Panc1 (cell line): ENCODE measurements at regions not wholly inside any gene's neighbourhood (a gene's known extent, or its start where the extent isn't known, plus 50 kb on each side); places are given as distances from the start of the nearest gene placed in this dataset.

Experiments used
- ATAC-seq: fragments of 200-7000 bp; cut with Tn5 transposase; 2 replicates; pipeline ENCODE4 v1.9.1; 2020; ENCODE audit warnings: mild to moderate bottlenecking, moderate library complexity
- BruUV-seq: library from RNA; stranded (reverse); fragments of 400-500 nt; replicated peaks from 2 replicates; lab custom pipeline; 2021; lab: Mats Ljungman, UMichigan
- CTCF ChIA-PET: fragments of 300-600 bp; sonication (Branson Sonifier 250); formaldehyde crosslinking; loops from one replicate; lab custom pipeline; 2022; ENCODE audit warnings: antibody characterized with exemption; lab: Charles Lee
- POLR2A ChIA-PET: fragments of 300-600 bp; sonication (Branson Sonifier 250); formaldehyde crosslinking; loops from one replicate; lab custom pipeline; 2022; ENCODE audit warnings: antibody characterized with exemption; lab: Charles Lee
- DNase-seq: peaks from one replicate; pipeline ENCODE4 v3.0.0-alpha.2; 2010; ENCODE audit warnings: low read depth, low spot score
- H3K27ac ChIP-seq: 2 replicates; pipeline ENCODE4 v1.5.1; 2011; ENCODE audit warnings: mild to moderate bottlenecking, low read length, inconsistent platforms
- H3K27me3 ChIP-seq: fragments of 200-500 bp; sonication (Bioruptor generic); 2 replicates; pipeline ENCODE4 v1.6.0; 2014; ENCODE audit warnings: low read length, inconsistent platforms; ENCODE audit not compliant: control insufficient read depth, insufficient read depth
- H3K36me3 ChIP-seq: fragments of 200-500 bp; sonication (Bioruptor generic); 2 replicates; pipeline ENCODE4 v1.5.1; 2014; ENCODE audit warnings: inconsistent platforms, mild to moderate bottlenecking, low read length, moderate library complexity; ENCODE audit not compliant: control insufficient read depth, insufficient read depth
- H3K4me1 ChIP-seq: 2 replicates; pipeline ENCODE4 v1.5.1; 2011; ENCODE audit warnings: inconsistent platforms, mild to moderate bottlenecking, low read length, moderate library complexity; ENCODE audit not compliant: control insufficient read depth, insufficient read depth
- H3K4me3 ChIP-seq, 2 experiments: 2 replicates each; pipeline ENCODE4 v1.5.1; 2011 to 2012; ENCODE audit warnings: low read depth in 2 of 2, low read length in 2 of 2, mild to moderate bottlenecking in 2 of 2, inconsistent platforms in 1 of 2, moderate library complexity in 1 of 2
- H3K9me3 ChIP-seq: fragments of 200-500 bp; sonication (Bioruptor generic); 2 replicates; pipeline ENCODE4 v1.5.1; 2014; ENCODE audit warnings: low read depth, mild to moderate bottlenecking, inconsistent platforms, low read length, moderate library complexity; ENCODE audit not compliant: control insufficient read depth, insufficient read depth
- POLR2AphosphoS5 ChIP-seq: IDR thresholded peaks from 2 replicates; pipeline ENCODE4 v1.6.1; 2012; ENCODE audit warnings: mild to moderate bottlenecking, low read depth, low read length, moderate library complexity
- SIN3A ChIP-seq: IDR thresholded peaks from 2 replicates; pipeline ENCODE4 v1.6.1; 2012; ENCODE audit warnings: low read depth, mild to moderate bottlenecking, low read length, moderate library complexity, borderline replicate concordance; ENCODE audit not compliant: insufficient read depth
- TCF7L2 ChIP-seq: IDR thresholded peaks from 2 replicates; pipeline ENCODE4 v1.6.1; 2011; ENCODE audit warnings: mild to moderate bottlenecking, low read depth, low read length, inconsistent platforms
- in situ Hi-C: cut with HindIII; loops from 2 replicates; pipeline ENCODE4 v1.10.0; 2016; ENCODE audit warnings: low sequenced_read_pairs, low pct_unique_long_range_greater_than_20kb
- intact Hi-C: fragments of 100-400 bp; cut with micrococcal nuclease; formaldehyde crosslinking; loops from one replicate; pipeline ENCODE4 v1.10.0; 2022; ENCODE audit not compliant: unreplicated experiment
- TF ChIP-seq, protein P1 (sequence below): fragments of 450-650 bp; IDR thresholded peaks from 2 replicates; pipeline ENCODE4 v1.5.1; 2017; ENCODE audit warnings: mild to moderate bottlenecking
- TF ChIP-seq, protein P2 (sequence below), 2 experiments: IDR thresholded peaks; 2 replicates each; pipeline ENCODE4 v1.6.1; 2011 to 2012; ENCODE audit warnings: low read depth in 2 of 2, control low read depth in 1 of 2, low read length in 1 of 2, mild to moderate bottlenecking in 1 of 2, moderate library complexity in 1 of 2; ENCODE audit not compliant: insufficient read depth in 1 of 2

DNA sequence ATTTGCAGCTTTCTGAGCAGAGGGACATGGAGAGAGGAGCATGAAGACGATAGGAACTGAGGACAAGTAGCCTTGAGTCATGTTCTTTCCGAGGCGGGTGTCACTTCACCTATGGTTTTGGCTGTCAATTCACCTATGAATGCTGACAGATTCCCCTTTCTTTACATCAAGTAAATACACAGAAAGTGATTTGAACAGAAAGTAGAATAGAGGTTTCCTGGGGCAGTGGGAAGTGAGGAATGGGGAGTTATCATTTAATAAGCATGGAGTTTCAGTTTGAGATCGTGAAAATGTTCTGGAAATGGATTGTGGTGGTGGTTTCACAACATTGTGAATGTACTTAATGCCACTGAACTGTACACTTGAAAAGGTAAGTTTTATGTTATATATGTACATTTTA, 138.4 kb upstream of the MDFIC start:
- in situ Hi-C loops (no loop called here), intact Hi-C loops (no loop called here)
- Histone ChIP-seq H3K4me1 (no peaks in the 10 kb centered on the region), H3K9me3 (no peaks in the 10 kb centered on the region), H3K4me3 (no peak overlapping the region), H3K27ac (no peak overlapping the region), H3K36me3 (no peaks in the 10 kb centered on the region), H3K27me3 (no peaks in the 10 kb centered on the region)
- BruUV-seq, result no TSS peak
- CTCF ChIA-PET, result no interaction called here
- no peak for DNase-seq
- no peak for ATAC-seq
- POLR2A ChIA-PET, result no interaction called here
- TF ChIP-seq, protein P1, sequence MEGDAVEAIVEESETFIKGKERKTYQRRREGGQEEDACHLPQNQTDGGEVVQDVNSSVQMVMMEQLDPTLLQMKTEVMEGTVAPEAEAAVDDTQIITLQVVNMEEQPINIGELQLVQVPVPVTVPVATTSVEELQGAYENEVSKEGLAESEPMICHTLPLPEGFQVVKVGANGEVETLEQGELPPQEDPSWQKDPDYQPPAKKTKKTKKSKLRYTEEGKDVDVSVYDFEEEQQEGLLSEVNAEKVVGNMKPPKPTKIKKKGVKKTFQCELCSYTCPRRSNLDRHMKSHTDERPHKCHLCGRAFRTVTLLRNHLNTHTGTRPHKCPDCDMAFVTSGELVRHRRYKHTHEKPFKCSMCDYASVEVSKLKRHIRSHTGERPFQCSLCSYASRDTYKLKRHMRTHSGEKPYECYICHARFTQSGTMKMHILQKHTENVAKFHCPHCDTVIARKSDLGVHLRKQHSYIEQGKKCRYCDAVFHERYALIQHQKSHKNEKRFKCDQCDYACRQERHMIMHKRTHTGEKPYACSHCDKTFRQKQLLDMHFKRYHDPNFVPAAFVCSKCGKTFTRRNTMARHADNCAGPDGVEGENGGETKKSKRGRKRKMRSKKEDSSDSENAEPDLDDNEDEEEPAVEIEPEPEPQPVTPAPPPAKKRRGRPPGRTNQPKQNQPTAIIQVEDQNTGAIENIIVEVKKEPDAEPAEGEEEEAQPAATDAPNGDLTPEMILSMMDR, result no peak
- TF ChIP-seq POLR2AphosphoS5, result no peak
- TF ChIP-seq, protein P2, sequence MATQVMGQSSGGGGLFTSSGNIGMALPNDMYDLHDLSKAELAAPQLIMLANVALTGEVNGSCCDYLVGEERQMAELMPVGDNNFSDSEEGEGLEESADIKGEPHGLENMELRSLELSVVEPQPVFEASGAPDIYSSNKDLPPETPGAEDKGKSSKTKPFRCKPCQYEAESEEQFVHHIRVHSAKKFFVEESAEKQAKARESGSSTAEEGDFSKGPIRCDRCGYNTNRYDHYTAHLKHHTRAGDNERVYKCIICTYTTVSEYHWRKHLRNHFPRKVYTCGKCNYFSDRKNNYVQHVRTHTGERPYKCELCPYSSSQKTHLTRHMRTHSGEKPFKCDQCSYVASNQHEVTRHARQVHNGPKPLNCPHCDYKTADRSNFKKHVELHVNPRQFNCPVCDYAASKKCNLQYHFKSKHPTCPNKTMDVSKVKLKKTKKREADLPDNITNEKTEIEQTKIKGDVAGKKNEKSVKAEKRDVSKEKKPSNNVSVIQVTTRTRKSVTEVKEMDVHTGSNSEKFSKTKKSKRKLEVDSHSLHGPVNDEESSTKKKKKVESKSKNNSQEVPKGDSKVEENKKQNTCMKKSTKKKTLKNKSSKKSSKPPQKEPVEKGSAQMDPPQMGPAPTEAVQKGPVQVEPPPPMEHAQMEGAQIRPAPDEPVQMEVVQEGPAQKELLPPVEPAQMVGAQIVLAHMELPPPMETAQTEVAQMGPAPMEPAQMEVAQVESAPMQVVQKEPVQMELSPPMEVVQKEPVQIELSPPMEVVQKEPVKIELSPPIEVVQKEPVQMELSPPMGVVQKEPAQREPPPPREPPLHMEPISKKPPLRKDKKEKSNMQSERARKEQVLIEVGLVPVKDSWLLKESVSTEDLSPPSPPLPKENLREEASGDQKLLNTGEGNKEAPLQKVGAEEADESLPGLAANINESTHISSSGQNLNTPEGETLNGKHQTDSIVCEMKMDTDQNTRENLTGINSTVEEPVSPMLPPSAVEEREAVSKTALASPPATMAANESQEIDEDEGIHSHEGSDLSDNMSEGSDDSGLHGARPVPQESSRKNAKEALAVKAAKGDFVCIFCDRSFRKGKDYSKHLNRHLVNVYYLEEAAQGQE (IDR thresholded peaks at IDR 0.05; ENCODE audit: insufficient read depth in 1 of 2, low read depth in 2 of 2, low read length in 1 of 2), result no peak
- no peak for TF ChIP-seq SIN3A
- TF ChIP-seq TCF7L2, result no peak

GRCh38 chr7:114784177-114784576, 137.7 kb upstream of the MDFIC start:
- Histone ChIP-seq H3K9me3 (no peaks in the 10 kb centered on the region), H3K36me3 (no peaks in the 10 kb centered on the region), H3K27ac (no peak overlapping the region), H3K4me3 (no peak overlapping the region), H3K4me1 (no peaks in the 10 kb centered on the region), H3K27me3 (no peaks in the 10 kb centered on the region)
- TF ChIP-seq, protein P2 (IDR thresholded peaks at IDR 0.05; ENCODE audit: insufficient read depth in 1 of 2, low read depth in 2 of 2, low read length in 1 of 2), result no peak
- TF ChIP-seq POLR2AphosphoS5 (no peak), TCF7L2 (no peak), SIN3A (no peak)
- TF ChIP-seq, protein P1, result no peak
- DNase-seq (no peak), ATAC-seq (no peak)
- intact Hi-C loops, result no loop called here
- BruUV-seq, result no TSS peak
- in situ Hi-C loops, result no loop called here
- ChIA-PET CTCF (no interaction called here), POLR2A (no interaction called here)
